ENCODE measurements at regions not wholly inside any gene's neighbourhood (a gene's known extent, or its start where the extent isn't known, plus 50 kb on each side); places are given as distances from the start of the nearest gene placed in this dataset.

DNA sequence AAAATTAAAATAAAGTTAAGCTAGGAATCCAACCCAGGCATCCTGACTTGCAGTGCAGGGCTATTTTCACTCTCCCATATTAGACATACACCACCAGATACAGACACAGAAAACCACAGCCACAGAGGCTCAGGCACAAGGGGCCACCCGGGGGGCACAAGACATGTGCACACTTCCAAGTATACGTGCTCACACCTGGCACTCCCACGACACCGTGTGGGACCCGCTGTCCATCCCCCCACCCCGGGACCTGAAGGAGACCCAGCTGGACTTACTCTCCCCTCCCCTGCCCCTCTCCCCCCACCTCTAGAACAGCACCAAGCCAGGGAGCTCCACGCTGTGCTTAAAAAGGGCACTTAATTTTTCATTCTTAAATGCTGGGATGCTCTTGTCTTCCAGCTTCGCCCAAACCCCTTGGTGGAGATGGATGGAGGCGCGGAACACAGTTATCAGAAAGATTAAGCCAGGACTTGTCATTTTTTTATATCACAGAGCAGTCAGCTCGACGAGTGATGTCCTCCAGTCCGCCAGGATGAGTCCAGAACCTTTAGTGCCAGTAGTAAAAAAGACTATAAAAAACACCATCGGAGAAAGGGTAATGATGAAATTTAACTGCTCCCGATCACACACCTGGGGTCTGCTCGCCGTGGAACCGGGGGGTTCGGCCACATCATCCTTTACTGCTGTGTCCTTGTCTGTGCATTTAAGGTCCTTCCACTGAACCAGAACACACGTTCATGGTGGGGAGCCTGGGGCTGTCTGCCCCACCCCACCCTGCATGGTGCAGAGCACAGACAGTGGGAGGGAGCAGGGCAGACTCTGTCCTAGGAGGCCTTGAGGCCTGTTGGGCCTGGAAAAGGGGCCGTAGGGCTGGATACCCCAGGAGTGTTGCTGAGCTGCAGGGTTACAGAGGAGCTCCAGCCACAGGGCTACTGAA, 73.3 kb upstream of the LHX1 start:
- 59% methylated on average over 19 of the region's 21 CpGs for WGBS (ENCODE audit: insufficient coverage)
- no peaks in the 10 kb centered on the region for H3K36me3 ChIP-seq (ENCODE audit: control insufficient read depth, insufficient read depth, low read length)
- peak in 1 of 6 donors; percentile 76 for DNase-seq (ENCODE audit: low read depth in 4 of 6, low spot score in 6 of 6)
- H3K9me3 ChIP-seq (ENCODE audit: control insufficient read depth, insufficient read depth, low read length): no peaks in the 10 kb centered on the region
- H3K27ac ChIP-seq (ENCODE audit: low read depth, low read length): no peak overlapping the region
- H3K4me1 ChIP-seq (ENCODE audit: control insufficient read depth, insufficient read depth, low read length): no peaks in the 10 kb centered on the region
- no peaks in the 10 kb centered on the region for H3K27me3 ChIP-seq (ENCODE audit: control insufficient read depth, insufficient read depth, low read length)
- H3K4me3 ChIP-seq (ENCODE audit: low read depth, low read length): no peak overlapping the region

DNA sequence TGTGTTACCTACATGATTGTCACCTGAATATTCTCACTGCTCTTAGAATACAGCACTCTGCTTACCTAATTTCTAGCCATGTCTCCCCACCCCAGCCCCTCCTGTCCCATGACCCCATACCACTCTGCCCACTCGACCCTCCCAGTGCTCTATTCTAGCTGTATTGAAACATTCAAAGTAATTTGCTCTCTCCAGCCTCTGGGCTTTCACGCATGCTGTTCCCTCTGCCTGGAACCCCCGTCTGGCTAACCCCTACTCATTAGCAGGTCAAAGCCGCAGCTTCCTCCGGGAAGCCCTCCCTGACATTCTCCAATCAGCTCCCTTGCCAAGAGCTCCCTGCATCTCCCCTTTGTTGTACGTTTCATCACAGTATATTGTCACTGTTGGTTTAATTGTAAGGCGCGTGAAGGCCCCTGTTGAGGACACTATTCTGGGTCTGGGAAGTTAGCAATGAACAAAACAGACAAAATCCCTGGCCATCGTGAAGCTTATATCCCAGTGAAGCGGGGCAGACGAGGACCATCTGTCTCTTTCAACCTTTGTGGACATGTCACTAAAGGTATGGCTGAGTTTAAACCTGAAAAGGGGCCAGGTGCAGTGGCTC, 72.3 kb upstream of the LHX1 start:
- Histone ChIP-seq H3K9me3 (ENCODE audit: control insufficient read depth, insufficient read depth, low read length) (no peaks in the 10 kb centered on the region), H3K36me3 (ENCODE audit: control insufficient read depth, insufficient read depth, low read length) (no peaks in the 10 kb centered on the region), H3K27me3 (ENCODE audit: control insufficient read depth, insufficient read depth, low read length) (no peaks in the 10 kb centered on the region), H3K4me1 (ENCODE audit: control insufficient read depth, insufficient read depth, low read length) (no peaks in the 10 kb centered on the region), H3K27ac (ENCODE audit: low read depth, low read length) (no peak overlapping the region), H3K4me3 (ENCODE audit: low read depth, low read length) (no peak overlapping the region)
- no peak for DNase-seq (ENCODE audit: low read depth in 4 of 6, low spot score in 6 of 6)
- WGBS (ENCODE audit: insufficient coverage): 66% methylated on average over 7 of the region's 11 CpGs

- no peaks in the 10 kb centered on the region for H3K36me3 ChIP-seq (ENCODE audit: control insufficient read depth, insufficient read depth, low read length)
- H3K27ac ChIP-seq (ENCODE audit: low read depth, low read length): no peak overlapping the region
- H3K4me1 ChIP-seq (ENCODE audit: control insufficient read depth, insufficient read depth, low read length): no peaks in the 10 kb centered on the region
- DNase-seq (ENCODE audit: low read depth in 4 of 6, low spot score in 6 of 6): no peak
- no peaks in the 10 kb centered on the region for H3K27me3 ChIP-seq (ENCODE audit: control insufficient read depth, insufficient read depth, low read length)
- H3K4me3 ChIP-seq (ENCODE audit: low read depth, low read length): no peak overlapping the region
- 60% methylated on average over 4 of the region's 6 CpGs for WGBS (ENCODE audit: insufficient coverage)
- H3K9me3 ChIP-seq (ENCODE audit: control insufficient read depth, insufficient read depth, low read length): no peaks in the 10 kb centered on the region
These were observed 69.4 kb upstream of the LHX1 start for GRCh38 chr17:36867716-36868341.

GRCh38 chr17:36868777-36869176, 68.5 kb upstream of the LHX1 start:
- Histone ChIP-seq H3K36me3 (ENCODE audit: control insufficient read depth, insufficient read depth, low read length) (no peaks in the 10 kb centered on the region), H3K27me3 (ENCODE audit: control insufficient read depth, insufficient read depth, low read length) (no peaks in the 10 kb centered on the region), H3K9me3 (ENCODE audit: control insufficient read depth, insufficient read depth, low read length) (no peaks in the 10 kb centered on the region), H3K4me1 (ENCODE audit: control insufficient read depth, insufficient read depth, low read length) (no peaks in the 10 kb centered on the region), H3K27ac (ENCODE audit: low read depth, low read length) (no peak overlapping the region), H3K4me3 (ENCODE audit: low read depth, low read length) (no peak overlapping the region)
- DNase-seq (ENCODE audit: low read depth in 4 of 6, low spot score in 6 of 6): no peak
- WGBS (ENCODE audit: insufficient coverage): 68% methylated on average over 4 of the region's 10 CpGs

DNA sequence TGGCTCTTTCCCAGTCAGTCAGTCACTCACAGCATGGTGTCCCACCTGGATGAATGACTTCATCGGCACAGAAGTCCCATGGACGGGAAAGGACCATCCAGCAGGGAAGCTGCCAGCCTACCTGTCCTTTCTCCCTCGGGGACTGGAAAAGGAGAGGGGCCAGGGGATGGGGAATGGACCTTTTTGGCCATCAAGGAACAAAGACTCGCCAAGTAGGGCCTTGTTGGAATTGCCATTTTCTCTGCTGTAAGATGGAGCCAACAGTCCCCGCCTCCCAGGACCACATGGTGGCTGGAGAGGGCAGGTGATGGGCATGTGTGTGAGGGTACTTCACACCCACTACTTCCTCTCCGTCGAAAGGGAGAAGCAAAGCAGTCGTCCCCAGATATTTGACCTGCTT, 67.8 kb upstream of the LHX1 start:
- H3K36me3 ChIP-seq (ENCODE audit: control insufficient read depth, insufficient read depth, low read length): no peaks in the 10 kb centered on the region
- no peaks in the 10 kb centered on the region for H3K9me3 ChIP-seq (ENCODE audit: control insufficient read depth, insufficient read depth, low read length)
- 75% methylated on average over 5 of the region's 8 CpGs for WGBS (ENCODE audit: insufficient coverage)
- H3K27me3 ChIP-seq (ENCODE audit: control insufficient read depth, insufficient read depth, low read length): no peaks in the 10 kb centered on the region
- no peak overlapping the region for H3K4me3 ChIP-seq (ENCODE audit: low read depth, low read length)
- DNase-seq (ENCODE audit: low read depth in 4 of 6, low spot score in 6 of 6): no peak
- no peaks in the 10 kb centered on the region for H3K4me1 ChIP-seq (ENCODE audit: control insufficient read depth, insufficient read depth, low read length)
- H3K27ac ChIP-seq (ENCODE audit: low read depth, low read length): no peak overlapping the region

DNA sequence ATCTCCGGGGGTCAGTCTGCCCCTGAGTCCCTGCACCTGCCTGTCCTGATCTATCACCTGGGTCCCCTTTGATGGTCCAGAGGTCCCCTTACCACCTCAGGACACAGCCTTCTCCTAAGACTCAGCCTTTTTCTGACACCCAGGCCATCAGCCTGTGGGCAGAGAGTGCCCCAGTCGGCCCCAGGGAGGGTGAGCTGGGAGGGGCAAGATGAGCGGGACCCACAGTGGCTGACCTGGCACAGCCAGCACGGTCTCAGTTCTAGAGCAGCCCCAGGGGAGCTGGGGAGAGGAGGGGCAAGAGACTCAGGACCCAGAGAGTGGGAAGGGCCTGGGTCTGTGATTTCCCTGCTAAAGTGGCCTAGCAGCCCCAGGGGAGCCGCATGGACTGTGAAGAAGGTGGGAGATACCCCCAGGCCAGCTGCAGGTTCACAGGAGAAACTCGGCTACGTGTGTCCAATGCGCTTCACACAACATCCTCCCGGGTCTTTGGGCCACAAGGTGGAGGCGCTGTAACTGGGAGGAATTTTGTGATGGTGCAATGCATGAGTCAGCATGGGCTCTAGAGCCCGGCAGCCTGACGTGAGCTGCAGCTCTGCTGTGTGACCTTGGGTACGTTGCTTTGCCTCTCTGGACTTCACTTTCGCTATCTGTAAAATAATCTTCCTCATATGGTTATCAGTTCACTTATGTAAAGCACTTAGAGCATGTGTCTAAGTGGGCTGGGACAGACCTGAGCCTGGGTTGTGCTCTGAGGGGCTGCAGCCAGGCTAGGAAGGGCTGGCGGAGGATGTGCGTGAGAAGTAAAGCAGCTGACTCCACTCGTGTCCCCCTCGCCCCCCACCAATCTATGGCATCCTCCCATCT, 67.2 kb upstream of the LHX1 start:
- H3K4me1 ChIP-seq (ENCODE audit: control insufficient read depth, insufficient read depth, low read length): no peaks in the 10 kb centered on the region
- DNase-seq (ENCODE audit: low read depth in 4 of 6, low spot score in 6 of 6): no peak
- 60% methylated on average over 13 of the region's 18 CpGs for WGBS (ENCODE audit: insufficient coverage)
- H3K27me3 ChIP-seq (ENCODE audit: control insufficient read depth, insufficient read depth, low read length): no peaks in the 10 kb centered on the region
- H3K36me3 ChIP-seq (ENCODE audit: control insufficient read depth, insufficient read depth, low read length): no peaks in the 10 kb centered on the region
- no peaks in the 10 kb centered on the region for H3K9me3 ChIP-seq (ENCODE audit: control insufficient read depth, insufficient read depth, low read length)
- no peak overlapping the region for H3K4me3 ChIP-seq (ENCODE audit: low read depth, low read length)
- no peak overlapping the region for H3K27ac ChIP-seq (ENCODE audit: low read depth, low read length)

DNA sequence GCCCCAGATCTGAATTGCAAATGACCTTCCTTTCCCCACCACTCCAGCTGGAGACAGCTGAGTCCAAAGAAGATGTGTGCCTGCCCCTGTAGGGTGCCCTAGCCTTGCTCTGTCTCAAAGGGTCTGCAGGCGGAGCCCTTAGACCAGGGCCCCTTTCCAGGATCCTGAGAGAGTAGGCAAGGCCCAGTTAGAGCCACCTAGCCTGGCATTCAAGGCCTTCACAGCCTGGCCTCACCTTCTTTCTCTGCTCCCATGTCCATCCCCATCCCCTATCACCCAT, 66.6 kb upstream of the LHX1 start:
- Histone ChIP-seq H3K4me3 (ENCODE audit: low read depth, low read length) (no peak overlapping the region), H3K4me1 (ENCODE audit: control insufficient read depth, insufficient read depth, low read length) (no peaks in the 10 kb centered on the region), H3K27me3 (ENCODE audit: control insufficient read depth, insufficient read depth, low read length) (no peaks in the 10 kb centered on the region), H3K36me3 (ENCODE audit: control insufficient read depth, insufficient read depth, low read length) (no peaks in the 10 kb centered on the region), H3K27ac (ENCODE audit: low read depth, low read length) (no peak overlapping the region), H3K9me3 (ENCODE audit: control insufficient read depth, insufficient read depth, low read length) (no peaks in the 10 kb centered on the region)
- 68% methylated on average over 1 of the region's 1 CpG for WGBS (ENCODE audit: insufficient coverage)
- no peak for DNase-seq (ENCODE audit: low read depth in 4 of 6, low spot score in 6 of 6)

DNA sequence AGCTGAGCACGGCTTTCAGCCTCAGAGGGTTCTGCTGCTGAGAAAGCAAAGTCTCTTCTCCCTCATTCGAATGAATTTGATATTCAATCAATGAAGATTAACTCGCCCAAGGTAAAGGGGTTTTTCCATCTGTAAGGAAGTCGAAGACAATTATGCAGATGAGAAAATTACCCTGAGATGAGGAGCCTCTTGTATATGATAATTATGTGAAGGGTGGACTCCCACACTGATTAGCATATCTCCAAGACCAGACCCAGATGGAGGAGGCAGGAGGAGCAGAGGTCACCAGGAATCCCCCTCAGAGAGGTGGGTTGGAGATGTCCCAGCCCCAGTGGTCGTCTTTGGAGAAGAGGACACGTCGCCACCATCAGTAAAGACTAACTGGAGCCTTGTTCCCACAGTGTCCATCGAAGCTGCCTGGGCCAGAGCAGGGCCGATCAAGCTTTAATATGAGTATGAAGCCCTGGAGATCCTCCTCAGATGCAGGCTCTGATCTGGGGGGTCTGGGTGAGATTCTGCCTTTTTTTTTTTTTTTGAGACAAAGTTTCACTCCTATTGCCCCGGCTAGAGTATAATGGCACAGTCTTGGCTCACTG, 61.5 kb upstream of the LHX1 start:
- H3K4me1 ChIP-seq (ENCODE audit: control insufficient read depth, insufficient read depth, low read length): peaks cover 13% of the 10 kb centered on the region
- H3K27me3 ChIP-seq (ENCODE audit: control insufficient read depth, insufficient read depth, low read length): no peaks in the 10 kb centered on the region
- H3K4me3 ChIP-seq (ENCODE audit: low read depth, low read length): no peak overlapping the region
- WGBS (ENCODE audit: insufficient coverage): 83% methylated on average over 5 of the region's 10 CpGs
- H3K9me3 ChIP-seq (ENCODE audit: control insufficient read depth, insufficient read depth, low read length): no peaks in the 10 kb centered on the region
- DNase-seq (ENCODE audit: low read depth in 4 of 6, low spot score in 6 of 6): no peak
- H3K36me3 ChIP-seq (ENCODE audit: control insufficient read depth, insufficient read depth, low read length): no peaks in the 10 kb centered on the region
- no peak overlapping the region for H3K27ac ChIP-seq (ENCODE audit: low read depth, low read length)

GRCh38 chr17:36876966-36877365, 60.3 kb upstream of the LHX1 start:
- peaks cover 3% of the 10 kb centered on the region for H3K9me3 ChIP-seq (ENCODE audit: control insufficient read depth, insufficient read depth, low read length)
- 80% methylated on average over 3 of the region's 4 CpGs for WGBS (ENCODE audit: insufficient coverage)
- peaks cover 13% of the 10 kb centered on the region for H3K4me1 ChIP-seq (ENCODE audit: control insufficient read depth, insufficient read depth, low read length)
- H3K27ac ChIP-seq (ENCODE audit: low read depth, low read length): no peak overlapping the region
- no peaks in the 10 kb centered on the region for H3K27me3 ChIP-seq (ENCODE audit: control insufficient read depth, insufficient read depth, low read length)
- no peaks in the 10 kb centered on the region for H3K36me3 ChIP-seq (ENCODE audit: control insufficient read depth, insufficient read depth, low read length)
- no peak overlapping the region for H3K4me3 ChIP-seq (ENCODE audit: low read depth, low read length)
- peak in 3 of 6 donors; percentile 26 to 76 (median 54) for DNase-seq (ENCODE audit: low read depth in 4 of 6, low spot score in 6 of 6)

All from spinal cord (tissue), 9 donors.